ENCODE measurements at regions not wholly inside any gene's neighbourhood (a gene's known extent, or its start where the extent isn't known, plus 50 kb on each side); places are given as distances from the start of the nearest gene placed in this dataset.
"Not testable (repeated sequence)": the region's sequence is repeated elsewhere in the genome, so short reads cannot be mapped to it uniquely, and the experiment has no call there.

GRCh38 chr5:72677447-72677846 lies 139.0 kb upstream of the TNPO1 start:
- TF ChIP-seq, protein P1, sequence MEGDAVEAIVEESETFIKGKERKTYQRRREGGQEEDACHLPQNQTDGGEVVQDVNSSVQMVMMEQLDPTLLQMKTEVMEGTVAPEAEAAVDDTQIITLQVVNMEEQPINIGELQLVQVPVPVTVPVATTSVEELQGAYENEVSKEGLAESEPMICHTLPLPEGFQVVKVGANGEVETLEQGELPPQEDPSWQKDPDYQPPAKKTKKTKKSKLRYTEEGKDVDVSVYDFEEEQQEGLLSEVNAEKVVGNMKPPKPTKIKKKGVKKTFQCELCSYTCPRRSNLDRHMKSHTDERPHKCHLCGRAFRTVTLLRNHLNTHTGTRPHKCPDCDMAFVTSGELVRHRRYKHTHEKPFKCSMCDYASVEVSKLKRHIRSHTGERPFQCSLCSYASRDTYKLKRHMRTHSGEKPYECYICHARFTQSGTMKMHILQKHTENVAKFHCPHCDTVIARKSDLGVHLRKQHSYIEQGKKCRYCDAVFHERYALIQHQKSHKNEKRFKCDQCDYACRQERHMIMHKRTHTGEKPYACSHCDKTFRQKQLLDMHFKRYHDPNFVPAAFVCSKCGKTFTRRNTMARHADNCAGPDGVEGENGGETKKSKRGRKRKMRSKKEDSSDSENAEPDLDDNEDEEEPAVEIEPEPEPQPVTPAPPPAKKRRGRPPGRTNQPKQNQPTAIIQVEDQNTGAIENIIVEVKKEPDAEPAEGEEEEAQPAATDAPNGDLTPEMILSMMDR (IDR thresholded peaks at IDR 0.05): no peak
- TF ChIP-seq POLR2A (IDR thresholded peaks at IDR 0.05): no peak
- DNase-seq: no peak
- H3K36me3 ChIP-seq: no peaks in the 10 kb centered on the region
- H3K27ac ChIP-seq: no peak overlapping the region
- no peak overlapping the region for H3K4me3 ChIP-seq
- H3K4me1 ChIP-seq: no peaks in the 10 kb centered on the region
- H3K27me3 ChIP-seq: no peaks in the 10 kb centered on the region
- no peaks in the 10 kb centered on the region for H3K9me3 ChIP-seq

DNA sequence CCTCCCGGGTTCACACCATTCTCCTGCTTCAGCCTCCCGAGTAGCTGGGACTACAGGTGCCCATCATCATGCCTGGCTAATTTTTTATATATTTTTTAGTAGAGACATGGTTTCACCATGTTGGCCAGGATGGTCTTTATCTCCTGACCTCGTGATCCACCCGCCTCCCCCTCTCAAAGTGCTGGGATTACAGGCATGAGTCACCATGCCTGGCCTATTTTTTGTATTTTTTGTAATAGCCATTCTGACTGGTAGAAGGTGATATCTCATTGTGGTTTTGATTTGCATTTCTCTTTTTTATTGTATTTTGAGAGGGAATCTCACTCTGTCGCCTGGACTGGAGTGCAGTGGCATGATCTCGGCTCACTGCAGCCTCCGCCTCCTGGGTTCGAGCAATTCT lies 139.6 kb upstream of the TNPO1 start:
- H3K36me3 ChIP-seq, H3K4me1 ChIP-seq, H3K27me3 ChIP-seq, H3K4me3 ChIP-seq, H3K9me3 ChIP-seq, DNase-seq, H3K27ac ChIP-seq: not testable (repeated sequence)

DNA sequence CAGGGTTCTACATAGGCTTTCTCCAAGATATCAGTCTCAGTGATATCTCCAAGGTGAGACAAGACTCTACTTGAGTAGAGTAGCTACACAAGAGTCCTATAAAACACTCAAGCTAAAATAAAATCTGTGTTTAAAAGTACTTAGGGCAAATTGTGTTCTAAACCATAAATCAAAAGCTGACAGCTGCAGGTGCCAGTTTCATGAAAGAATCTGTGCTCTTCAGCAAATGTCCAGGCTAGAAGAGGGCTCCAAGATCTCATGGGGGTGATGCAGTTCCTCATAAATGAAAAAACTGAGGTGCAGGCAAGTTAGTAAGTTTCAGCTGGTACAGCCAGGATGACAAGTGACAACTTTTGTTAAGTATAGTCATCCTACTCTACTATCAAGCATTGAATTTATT lies 142.8 kb upstream of the TNPO1 start:
- no peaks in the 10 kb centered on the region for H3K9me3 ChIP-seq
- no peak overlapping the region for H3K4me3 ChIP-seq
- DNase-seq: no peak
- no peak overlapping the region for H3K27ac ChIP-seq
- H3K27me3 ChIP-seq: no peaks in the 10 kb centered on the region
- H3K4me1 ChIP-seq: no peaks in the 10 kb centered on the region
- H3K36me3 ChIP-seq: no peaks in the 10 kb centered on the region
- TF ChIP-seq, protein P1 (IDR thresholded peaks at IDR 0.05): no peak
- no peak for TF ChIP-seq POLR2A (IDR thresholded peaks at IDR 0.05)

DNA sequence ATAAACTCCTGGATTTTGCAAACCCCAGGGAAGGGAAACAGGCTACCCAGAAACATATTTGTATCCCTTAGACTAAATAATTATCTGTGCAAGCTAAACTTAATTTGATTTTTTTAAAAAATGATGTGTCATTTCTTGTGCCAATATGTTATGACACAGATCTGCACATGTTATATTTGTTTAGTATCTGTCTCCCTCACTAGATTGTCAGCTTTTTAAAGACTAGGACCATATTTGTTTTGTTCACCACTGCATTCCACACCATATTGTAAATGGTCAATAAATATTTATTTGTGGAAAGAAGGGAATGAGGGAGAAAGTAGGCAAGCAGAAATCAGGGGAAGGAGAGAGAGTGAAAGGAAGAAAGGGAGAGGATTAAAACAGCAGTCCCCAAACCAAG lies 143.3 kb upstream of the TNPO1 start:
- H3K27me3 ChIP-seq: no peaks in the 10 kb centered on the region
- TF ChIP-seq, protein P1 (IDR thresholded peaks at IDR 0.05): no peak
- no peak for TF ChIP-seq POLR2A (IDR thresholded peaks at IDR 0.05)
- H3K9me3 ChIP-seq: no peaks in the 10 kb centered on the region
- no peak overlapping the region for H3K27ac ChIP-seq
- no peaks in the 10 kb centered on the region for H3K4me1 ChIP-seq
- DNase-seq: no peak
- no peak overlapping the region for H3K4me3 ChIP-seq
- H3K36me3 ChIP-seq: no peaks in the 10 kb centered on the region

DNA sequence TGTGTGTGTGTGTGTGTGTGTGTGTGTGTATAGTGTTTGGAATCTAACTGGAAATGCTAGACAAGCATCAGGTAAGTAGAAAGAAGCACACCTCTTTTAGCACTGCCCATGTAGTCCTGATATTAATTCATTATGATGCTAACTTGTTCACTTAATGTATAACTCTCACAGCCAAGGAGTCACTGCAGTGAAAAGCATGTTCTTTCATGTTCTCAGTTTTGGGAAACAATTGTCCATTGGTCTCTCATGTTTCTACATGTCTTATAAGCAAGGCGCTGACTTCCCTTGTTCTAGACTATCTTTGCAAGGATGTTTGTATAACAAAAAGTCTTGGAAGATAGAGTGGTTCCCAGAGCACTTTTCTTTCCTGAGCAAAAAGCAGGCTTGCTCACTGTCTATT lies 148.8 kb upstream of the TNPO1 start:
- Histone ChIP-seq H3K27ac (no peak overlapping the region), H3K36me3 (no peaks in the 10 kb centered on the region), H3K4me3 (no peak overlapping the region), H3K4me1 (no peaks in the 10 kb centered on the region), H3K9me3 (no peaks in the 10 kb centered on the region), H3K27me3 (no peaks in the 10 kb centered on the region)
- DNase-seq: no peak
- TF ChIP-seq, protein P1 (IDR thresholded peaks at IDR 0.05): no peak
- no peak for TF ChIP-seq POLR2A (IDR thresholded peaks at IDR 0.05)

GRCh38 chr5:72662936-72663335 lies 153.5 kb upstream of the TNPO1 start:
- Histone ChIP-seq H3K9me3 (no peaks in the 10 kb centered on the region), H3K27me3 (no peaks in the 10 kb centered on the region), H3K4me3 (no peak overlapping the region), H3K36me3 (no peaks in the 10 kb centered on the region), H3K4me1 (no peaks in the 10 kb centered on the region), H3K27ac (no peak overlapping the region)
- no peak for DNase-seq
- TF ChIP-seq POLR2A (IDR thresholded peaks at IDR 0.05): no peak
- TF ChIP-seq, protein P1 (IDR thresholded peaks at IDR 0.05): no peak

All from Peyer's patch (tissue), 4 donors.